Body of pancreas (tissue), 4 donors: ENCODE measurements at regions not wholly inside any gene's neighbourhood (a gene's known extent, or its start where the extent isn't known, plus 50 kb on each side); places are given as distances from the start of the nearest gene placed in this dataset.

Source experiments
- ATAC-seq: fragments of 150-250 bp; one replicate; pipeline ENCODE4 v1.9.1; 2016
- DNase-seq, 4 donors: peaks; one replicate each; pipeline ENCODE4 v3.0.0-alpha.2; 2019
- H3K27ac ChIP-seq, 4 donors: fragments of 200-600 bp; sonication (generic); 1 replicate in 3 of 4; 2 replicates in 1 of 4; pipeline versions ENCODE4 v1.5.1 to v1.6.1; 2016 to 2019; ENCODE audit warnings: mild to moderate bottlenecking in 1 of 4, mixed read lengths in 1 of 4, moderate library complexity in 1 of 4
- H3K27me3 ChIP-seq, 2 donors: fragments of 200-600 bp; sonication (generic); one replicate each; pipeline ENCODE4 v1.6.0; 2016; ENCODE audit warnings: mild to moderate bottlenecking in 1 of 2
- H3K36me3 ChIP-seq, 2 donors: fragments of 200-600 bp; sonication (generic); replicated peaks in 1 of 2; 2 replicates each; pipeline ENCODE4 v1.5.1; 2016; ENCODE audit warnings: low read depth in 2 of 2; ENCODE audit not compliant: insufficient read depth in 1 of 2
- H3K4me1 ChIP-seq: fragments of 200-600 bp; sonication (generic); one replicate; pipeline ENCODE4 v1.6.0; 2016
- H3K4me3 ChIP-seq, 2 donors: fragments of 200-600 bp; sonication (generic); 1 replicate in 1 of 2; 2 replicates in 1 of 2; pipeline ENCODE4 v1.5.1; 2016 to 2019
- H3K9me3 ChIP-seq, 3 donors: fragments of 200-600 bp; sonication (generic); 1 replicate in 2 of 3; 2 replicates in 1 of 3; pipeline ENCODE4 v1.5.1; 2016
- POLR2A ChIP-seq, 3 donors: fragments of 450-650 bp; IDR thresholded peaks; one replicate each; pipeline ENCODE4 v1.6.1; 2016; ENCODE audit warnings: antibody characterized with exemption in 3 of 3, mild to moderate bottlenecking in 2 of 3
- WGBS, 2 donors: methylation state at CpG; one replicate each; pipeline ENCODE4 v1.1.5; 2017; 5-methylcytosine and 5-hydroxymethylcytosine counted together
- intact Hi-C: fragments of 100-400 bp; cut with DNase I; formaldehyde crosslinking; loops from one replicate; pipeline ENCODE4 v1.15.1; 2023
- TF ChIP-seq, protein P1 (sequence below), 7 experiments: fragments of 450-650 bp in 4 of 7; fragments of 200-600 bp in 3 of 7; sonication (generic) in 3 of 7; IDR thresholded peaks; one replicate each; pipeline ENCODE4 v1.5.1; 2016 to 2019; ENCODE audit warnings: antibody characterized with exemption in 7 of 7

DNA sequence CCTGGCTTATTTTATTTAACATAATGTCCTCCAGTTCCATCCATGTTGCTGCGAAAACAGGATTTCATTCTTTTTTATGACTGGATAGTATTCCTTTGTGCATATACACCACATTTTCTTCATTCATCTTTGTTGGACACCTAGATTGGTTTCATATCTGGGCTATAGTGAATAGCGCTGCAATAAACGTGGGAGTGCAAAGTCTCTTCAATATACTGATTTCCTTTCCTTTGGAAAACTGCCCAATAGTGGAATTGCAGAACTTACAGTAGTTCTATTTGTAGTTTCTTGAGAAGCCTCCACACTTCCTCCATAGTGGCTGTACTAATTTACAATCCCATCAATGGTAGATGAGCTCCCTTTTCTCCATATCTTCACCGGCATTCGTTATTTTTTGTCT, 72.5 kb upstream of the KLHL25 start:
- ATAC-seq (no peak), DNase-seq (no peak)
- TF ChIP-seq, protein P1, sequence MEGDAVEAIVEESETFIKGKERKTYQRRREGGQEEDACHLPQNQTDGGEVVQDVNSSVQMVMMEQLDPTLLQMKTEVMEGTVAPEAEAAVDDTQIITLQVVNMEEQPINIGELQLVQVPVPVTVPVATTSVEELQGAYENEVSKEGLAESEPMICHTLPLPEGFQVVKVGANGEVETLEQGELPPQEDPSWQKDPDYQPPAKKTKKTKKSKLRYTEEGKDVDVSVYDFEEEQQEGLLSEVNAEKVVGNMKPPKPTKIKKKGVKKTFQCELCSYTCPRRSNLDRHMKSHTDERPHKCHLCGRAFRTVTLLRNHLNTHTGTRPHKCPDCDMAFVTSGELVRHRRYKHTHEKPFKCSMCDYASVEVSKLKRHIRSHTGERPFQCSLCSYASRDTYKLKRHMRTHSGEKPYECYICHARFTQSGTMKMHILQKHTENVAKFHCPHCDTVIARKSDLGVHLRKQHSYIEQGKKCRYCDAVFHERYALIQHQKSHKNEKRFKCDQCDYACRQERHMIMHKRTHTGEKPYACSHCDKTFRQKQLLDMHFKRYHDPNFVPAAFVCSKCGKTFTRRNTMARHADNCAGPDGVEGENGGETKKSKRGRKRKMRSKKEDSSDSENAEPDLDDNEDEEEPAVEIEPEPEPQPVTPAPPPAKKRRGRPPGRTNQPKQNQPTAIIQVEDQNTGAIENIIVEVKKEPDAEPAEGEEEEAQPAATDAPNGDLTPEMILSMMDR (IDR thresholded peaks at IDR 0.05) = no peak
- TF ChIP-seq POLR2A (IDR thresholded peaks at IDR 0.05) = no peak
- H3K27ac ChIP-seq = no peak overlapping the region
- 73 to 74% methylated on average over 5 of the region's 5 CpGs for WGBS, 2 donors
- H3K4me3 ChIP-seq = no peak overlapping the region
- no peaks in the 10 kb centered on the region for H3K27me3 ChIP-seq
- H3K9me3 ChIP-seq = no peaks in the 10 kb centered on the region
- no peaks in the 10 kb centered on the region for H3K36me3 ChIP-seq
- H3K4me1 ChIP-seq = no peaks in the 10 kb centered on the region
- intact Hi-C loops = no loop called here

DNA sequence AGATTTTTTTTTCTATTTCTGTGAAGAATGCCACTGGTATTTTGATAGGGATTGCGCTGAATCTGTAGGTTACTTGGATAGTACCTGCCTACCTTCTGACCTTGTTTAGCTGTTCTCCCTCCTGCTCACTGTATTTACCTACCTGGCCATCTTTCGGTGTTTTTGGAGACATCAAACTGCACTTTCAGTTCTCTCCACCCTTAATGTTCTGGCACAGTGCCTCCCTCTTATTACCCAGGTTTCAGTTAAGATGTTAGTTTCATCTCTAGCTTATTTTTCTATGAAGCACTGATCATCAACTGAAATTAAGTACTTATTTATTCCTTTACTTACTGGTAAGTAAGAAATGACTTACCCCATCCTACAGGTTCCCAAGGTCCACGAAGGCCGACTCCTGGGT, 74.4 kb upstream of the KLHL25 start:
- no peaks in the 10 kb centered on the region for H3K27me3 ChIP-seq
- 73 to 76% methylated on average over 4 of the region's 4 CpGs for WGBS, 2 donors
- no peak for ATAC-seq
- H3K36me3 ChIP-seq = no peaks in the 10 kb centered on the region
- no peak overlapping the region for H3K27ac ChIP-seq
- H3K9me3 ChIP-seq = no peaks in the 10 kb centered on the region
- H3K4me1 ChIP-seq = no peaks in the 10 kb centered on the region
- H3K4me3 ChIP-seq = no peak overlapping the region
- DNase-seq = no peak
- intact Hi-C loops = no loop called here
- TF ChIP-seq POLR2A (IDR thresholded peaks at IDR 0.05) = no peak
- TF ChIP-seq, protein P1 (IDR thresholded peaks at IDR 0.05) = no peak

DNA sequence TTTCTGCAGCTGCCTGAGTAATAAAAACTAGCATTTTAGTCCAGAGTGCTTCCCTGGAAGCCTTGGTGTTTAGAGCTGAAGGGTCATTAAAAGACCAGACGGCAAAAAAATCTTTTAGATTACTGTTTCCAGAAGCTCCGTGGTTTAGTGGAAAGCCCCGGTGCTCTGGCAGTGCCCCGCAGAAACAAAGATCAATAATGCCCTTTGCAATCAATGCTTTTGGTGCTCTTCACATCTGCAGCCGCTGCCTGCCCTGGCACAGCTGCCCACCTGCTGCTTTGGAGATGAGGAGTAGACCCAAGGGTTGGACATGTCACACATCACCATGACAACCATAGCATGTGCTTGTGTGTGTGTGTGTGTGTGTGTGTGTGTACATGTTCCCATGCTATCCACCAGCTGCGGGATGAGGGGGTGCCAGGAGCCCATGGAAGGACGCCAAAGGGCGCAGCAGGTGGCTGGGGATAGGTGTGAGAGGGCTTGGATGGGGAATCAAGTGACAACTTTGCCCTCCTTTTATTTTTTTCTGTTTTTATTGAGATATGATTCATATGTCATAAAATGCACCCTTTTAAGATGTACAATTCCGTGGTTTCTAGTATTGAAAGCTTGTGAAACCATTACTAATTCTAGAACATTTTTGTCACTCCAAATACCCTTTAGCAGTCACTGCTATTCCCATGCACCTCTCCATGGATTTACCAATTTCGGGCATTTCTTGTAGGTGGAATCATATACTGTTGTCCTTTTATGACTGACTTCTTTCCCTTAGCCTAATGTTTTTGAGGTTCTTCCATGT, 75.7 kb upstream of the KLHL25 start:
- no peak for TF ChIP-seq POLR2A (IDR thresholded peaks at IDR 0.05)
- TF ChIP-seq, protein P1 (IDR thresholded peaks at IDR 0.05) = no peak
- H3K36me3 ChIP-seq = no peaks in the 10 kb centered on the region
- intact Hi-C loops = no loop called here
- H3K27ac ChIP-seq = no peak overlapping the region
- DNase-seq (no peak), ATAC-seq (no peak)
- no peaks in the 10 kb centered on the region for H3K27me3 ChIP-seq
- no peaks in the 10 kb centered on the region for H3K4me1 ChIP-seq
- H3K9me3 ChIP-seq = no peaks in the 10 kb centered on the region
- H3K4me3 ChIP-seq = no peak overlapping the region
- WGBS, 2 donors = 42 to 46% methylated on average over 10 of the region's 10 CpGs

DNA sequence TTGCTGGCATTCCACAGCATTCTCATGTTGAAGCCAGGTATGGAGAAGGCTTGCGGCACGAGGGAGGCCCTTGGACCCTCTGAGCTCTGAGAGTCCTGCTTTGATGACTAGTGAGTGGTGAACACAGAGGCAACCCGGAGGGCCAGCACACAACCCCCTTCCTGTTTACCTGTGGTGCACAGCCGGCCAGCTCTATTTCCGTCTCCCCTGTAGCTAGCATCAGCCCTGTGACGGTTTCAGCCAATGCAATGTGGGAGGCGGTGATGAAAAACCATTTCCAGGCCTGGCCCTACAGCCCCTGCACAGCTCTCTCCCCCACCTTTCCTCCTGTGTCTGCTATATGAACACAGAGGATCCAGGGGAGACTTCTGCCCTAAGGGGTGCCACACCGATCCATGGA, 76.8 kb upstream of the KLHL25 start:
- DNase-seq = no peak
- Histone ChIP-seq H3K36me3 (no peaks in the 10 kb centered on the region), H3K4me1 (no peaks in the 10 kb centered on the region), H3K27me3 (no peaks in the 10 kb centered on the region), H3K27ac (no peak overlapping the region), H3K4me3 (no peak overlapping the region), H3K9me3 (no peaks in the 10 kb centered on the region)
- no peak for TF ChIP-seq POLR2A (IDR thresholded peaks at IDR 0.05)
- TF ChIP-seq, protein P1 (IDR thresholded peaks at IDR 0.05) = no peak
- intact Hi-C loops = no loop called here
- 73 to 77% methylated on average over 8 of the region's 8 CpGs for WGBS, 2 donors
- no peak for ATAC-seq

DNA sequence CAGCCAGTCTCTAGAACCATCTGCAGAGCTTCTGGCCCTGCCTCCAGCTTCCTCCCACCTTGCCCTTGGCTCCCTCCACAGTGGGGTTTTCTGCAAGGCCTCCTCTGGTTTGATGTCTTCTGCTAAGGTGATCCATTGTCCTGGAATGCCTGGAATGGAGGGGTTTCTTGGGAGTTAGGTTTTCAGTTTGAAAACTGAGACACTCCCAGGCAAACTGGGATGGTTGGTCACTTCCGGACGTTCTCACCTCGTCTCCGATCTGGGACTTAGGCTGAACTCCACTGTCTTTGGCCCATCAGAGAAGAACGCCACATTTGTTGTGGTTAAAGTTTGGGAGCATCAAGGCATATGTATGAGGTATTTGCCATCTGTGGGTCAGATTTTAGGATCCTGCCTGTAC, 77.4 kb upstream of the KLHL25 start:
- no peaks in the 10 kb centered on the region for H3K36me3 ChIP-seq
- TF ChIP-seq, protein P1 (IDR thresholded peaks at IDR 0.05) = no peak
- TF ChIP-seq POLR2A (IDR thresholded peaks at IDR 0.05) = no peak
- no peaks in the 10 kb centered on the region for H3K9me3 ChIP-seq
- H3K27ac ChIP-seq = no peak overlapping the region
- no peaks in the 10 kb centered on the region for H3K4me1 ChIP-seq
- no peaks in the 10 kb centered on the region for H3K27me3 ChIP-seq
- ATAC-seq (no peak), DNase-seq (no peak)
- H3K4me3 ChIP-seq = no peak overlapping the region
- 73 to 83% methylated on average over 5 of the region's 5 CpGs for WGBS, 2 donors
- intact Hi-C loops = no loop called here
